ENCODE measurements at regions not wholly inside any gene's neighbourhood (a gene's known extent, or its start where the extent isn't known, plus 50 kb on each side); places are given as distances from the start of the nearest gene placed in this dataset.

DNA sequence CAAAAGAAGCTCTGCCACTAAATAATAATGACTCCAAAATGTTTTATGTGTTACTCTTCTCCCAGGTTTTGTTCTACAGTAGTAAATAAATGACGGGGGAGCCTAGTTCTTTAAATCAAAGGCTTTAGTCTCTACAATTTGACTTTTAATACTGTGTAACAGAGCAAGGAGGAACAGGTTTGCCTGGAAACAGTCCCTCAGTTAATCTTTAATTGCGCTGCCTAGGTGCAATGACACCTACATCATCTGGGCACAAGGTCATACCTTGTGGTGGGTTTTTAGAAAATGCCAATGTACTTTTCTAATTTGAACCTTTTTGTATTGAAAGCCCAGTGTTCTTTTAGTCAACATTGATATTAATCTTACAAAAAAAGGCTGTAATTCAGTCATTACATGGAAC, 287.3 kb upstream of the SETBP1 start:
- no peaks in the 10 kb centered on the region for H3F3A ChIP-seq (ENCODE audit: insufficient read depth)
- H3K9me2 ChIP-seq (ENCODE audit: insufficient read depth), result no peaks in the 10 kb centered on the region; the same call in 1 of the 2 replicates
- TF ChIP-seq EZH2phosphoT487 (IDR thresholded peaks at IDR 0.05; ENCODE audit: insufficient read depth, low read depth) (no peak), EZH2 (IDR thresholded peaks at IDR 0.05; ENCODE audit: insufficient read depth, poor library complexity, severe bottlenecking) (no peak)
- H3K4me2 ChIP-seq (ENCODE audit: unreplicated experiment), result no peak overlapping the region
- WGBS, 2 experiments (ENCODE audit: low coverage in 1 of 2, low lambda C conversion rate in 2 of 2, missing lambda C conversion rate in 2 of 2), result 85 to 96% methylated on average over 2 of the region's 2 CpGs
- in situ Hi-C loops (cut with MboI), result no loop called here
- no peak overlapping the region for H3K9ac ChIP-seq
- H3K4me3 ChIP-seq, result no peak overlapping the region
- no peaks in the 10 kb centered on the region for H3K36me3 ChIP-seq (ENCODE audit: low read depth)
- DNase-seq, result no peak
- no peaks in the 10 kb centered on the region for H3K4me1 ChIP-seq (ENCODE audit: insufficient read depth)
- no peaks in the 10 kb centered on the region for H4K20me1 ChIP-seq (ENCODE audit: insufficient read depth)
- no peaks in the 10 kb centered on the region for H3K9me3 ChIP-seq (ENCODE audit: low read depth)
- H3K79me2 ChIP-seq (ENCODE audit: insufficient read depth), result no peaks in the 10 kb centered on the region
- H2AFZ ChIP-seq, result no peak overlapping the region
- H3K27ac ChIP-seq, result no peak overlapping the region
- H3K27me3 ChIP-seq (replicated peaks; ENCODE audit: insufficient read depth), result peaks cover 2% of the 10 kb centered on the region; the same call in 1 of the 2 replicates

GRCh38 chr18:44396550-44396949, 284.1 kb upstream of the SETBP1 start:
- no peaks in the 10 kb centered on the region for H3K36me3 ChIP-seq (ENCODE audit: low read depth)
- no peak overlapping the region for H3K27ac ChIP-seq
- no peaks in the 10 kb centered on the region for H3F3A ChIP-seq (ENCODE audit: insufficient read depth)
- H3K9me2 ChIP-seq (ENCODE audit: insufficient read depth), result no peaks in the 10 kb centered on the region
- no peaks in the 10 kb centered on the region for H3K27me3 ChIP-seq (replicated peaks; ENCODE audit: insufficient read depth)
- TF ChIP-seq EZH2 (IDR thresholded peaks at IDR 0.05; ENCODE audit: insufficient read depth, poor library complexity, severe bottlenecking) (no peak), EZH2phosphoT487 (IDR thresholded peaks at IDR 0.05; ENCODE audit: insufficient read depth, low read depth) (no peak)
- H4K20me1 ChIP-seq (ENCODE audit: insufficient read depth), result no peaks in the 10 kb centered on the region
- no peaks in the 10 kb centered on the region for H3K79me2 ChIP-seq (ENCODE audit: insufficient read depth)
- in situ Hi-C loops (cut with MboI), result no loop called here
- H3K4me2 ChIP-seq (ENCODE audit: unreplicated experiment), result no peak overlapping the region
- DNase-seq, result no peak
- no peaks in the 10 kb centered on the region for H3K9me3 ChIP-seq (ENCODE audit: low read depth)
- H3K4me1 ChIP-seq (ENCODE audit: insufficient read depth), result no peaks in the 10 kb centered on the region
- H2AFZ ChIP-seq, result no peak overlapping the region
- H3K4me3 ChIP-seq, result no peak overlapping the region
- no peak overlapping the region for H3K9ac ChIP-seq

- Histone ChIP-seq H3K79me2 (ENCODE audit: insufficient read depth) (no peaks in the 10 kb centered on the region), H2AFZ (no peak overlapping the region), H3F3A (ENCODE audit: insufficient read depth) (no peaks in the 10 kb centered on the region), H3K27ac (no peak overlapping the region), H3K4me3 (no peak overlapping the region), H3K36me3 (ENCODE audit: low read depth) (no peaks in the 10 kb centered on the region), H3K9me3 (ENCODE audit: low read depth) (no peaks in the 10 kb centered on the region), H3K27me3 (replicated peaks; ENCODE audit: insufficient read depth) (no peaks in the 10 kb centered on the region), H3K9me2 (ENCODE audit: insufficient read depth) (no peaks in the 10 kb centered on the region), H3K4me2 (ENCODE audit: unreplicated experiment) (no peak overlapping the region), H3K4me1 (ENCODE audit: insufficient read depth) (no peaks in the 10 kb centered on the region), H3K9ac (no peak overlapping the region), H4K20me1 (ENCODE audit: insufficient read depth) (no peaks in the 10 kb centered on the region)
- DNase-seq, result no peak
- no peak for TF ChIP-seq EZH2 (IDR thresholded peaks at IDR 0.05; ENCODE audit: insufficient read depth, poor library complexity, severe bottlenecking)
- no peak for TF ChIP-seq EZH2phosphoT487 (IDR thresholded peaks at IDR 0.05; ENCODE audit: insufficient read depth, low read depth)
- in situ Hi-C loops (cut with MboI), result no loop called here
Measured at GRCh38 chr18:44409071-44409470, 271.6 kb upstream of the SETBP1 start.

- no peak for TF ChIP-seq EZH2phosphoT487 (IDR thresholded peaks at IDR 0.05; ENCODE audit: insufficient read depth, low read depth)
- no peak for TF ChIP-seq EZH2 (IDR thresholded peaks at IDR 0.05; ENCODE audit: insufficient read depth, poor library complexity, severe bottlenecking)
- Histone ChIP-seq H4K20me1 (ENCODE audit: insufficient read depth) (no peaks in the 10 kb centered on the region), H3K9me2 (ENCODE audit: insufficient read depth) (no peaks in the 10 kb centered on the region), H3K9ac (no peak overlapping the region), H2AFZ (no peak overlapping the region), H3K4me3 (no peak overlapping the region), H3K36me3 (ENCODE audit: low read depth) (no peaks in the 10 kb centered on the region), H3K9me3 (ENCODE audit: low read depth) (no peaks in the 10 kb centered on the region), H3K27ac (no peak overlapping the region), H3F3A (ENCODE audit: insufficient read depth) (no peaks in the 10 kb centered on the region), H3K27me3 (replicated peaks; ENCODE audit: insufficient read depth) (no peaks in the 10 kb centered on the region), H3K79me2 (ENCODE audit: insufficient read depth) (no peaks in the 10 kb centered on the region), H3K4me1 (ENCODE audit: insufficient read depth) (no peaks in the 10 kb centered on the region), H3K4me2 (ENCODE audit: unreplicated experiment) (no peak overlapping the region)
- WGBS, 2 experiments (ENCODE audit: low coverage in 1 of 2, low lambda C conversion rate in 2 of 2, missing lambda C conversion rate in 2 of 2), result 60% methylated on average over 1 of the region's 1 CpG
- in situ Hi-C loops (cut with MboI), result no loop called here
- no peak for DNase-seq
Measured at GRCh38 chr18:44409515-44409914, 271.2 kb upstream of the SETBP1 start.

DNA sequence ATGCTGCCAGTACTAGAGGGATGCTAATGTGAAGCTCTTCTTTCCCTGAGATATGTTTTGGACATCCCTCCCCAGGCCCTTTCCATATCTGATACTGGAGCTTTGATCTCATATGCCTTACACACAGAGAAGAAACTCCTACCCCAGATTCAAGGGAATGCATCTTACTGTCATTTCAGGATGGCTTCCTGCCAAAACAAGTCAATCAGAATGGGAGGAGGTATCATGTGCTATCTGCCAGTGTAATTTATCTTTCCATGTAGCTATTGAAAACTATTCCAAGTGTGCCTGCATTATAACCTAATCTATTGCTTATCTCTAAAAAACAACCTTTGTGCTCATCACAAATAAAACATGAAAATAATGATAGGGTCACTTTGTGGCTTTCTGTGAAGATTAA, 269.9 kb upstream of the SETBP1 start:
- Histone ChIP-seq H2AFZ (no peak overlapping the region), H3K27ac (no peak overlapping the region), H3K36me3 (ENCODE audit: low read depth) (no peaks in the 10 kb centered on the region), H3K4me2 (ENCODE audit: unreplicated experiment) (no peak overlapping the region), H3K79me2 (ENCODE audit: insufficient read depth) (no peaks in the 10 kb centered on the region), H3K9me2 (ENCODE audit: insufficient read depth) (no peaks in the 10 kb centered on the region), H3K4me3 (no peak overlapping the region), H4K20me1 (ENCODE audit: insufficient read depth) (no peaks in the 10 kb centered on the region), H3K9ac (no peak overlapping the region), H3K27me3 (replicated peaks; ENCODE audit: insufficient read depth) (no peaks in the 10 kb centered on the region), H3F3A (ENCODE audit: insufficient read depth) (no peaks in the 10 kb centered on the region), H3K4me1 (ENCODE audit: insufficient read depth) (no peaks in the 10 kb centered on the region), H3K9me3 (ENCODE audit: low read depth) (no peaks in the 10 kb centered on the region)
- TF ChIP-seq EZH2 (IDR thresholded peaks at IDR 0.05; ENCODE audit: insufficient read depth, poor library complexity, severe bottlenecking) (no peak), EZH2phosphoT487 (IDR thresholded peaks at IDR 0.05; ENCODE audit: insufficient read depth, low read depth) (no peak)
- no peak for DNase-seq
- in situ Hi-C loops (cut with MboI), result no loop called here
